RPMI7951 (cell line): ENCODE measurements at regions not wholly inside any gene's neighbourhood (a gene's known extent, or its start where the extent isn't known, plus 50 kb on each side); places are given as distances from the start of the nearest gene placed in this dataset.
A peak's percentile ranks its signal among the peaks of the same experiment; 100 is the strongest.

Experiments used
- DNase-seq: peaks from one replicate; pipeline ENCODE4 v3.0.0-alpha.2; 2012; ENCODE audit warnings: low read depth

GRCh38 chr16:5379954-5380353, 282.4 kb upstream of the EEF2KMT start:
- DNase-seq, result no peak

GRCh38 chr16:5378531-5378930, 280.9 kb upstream of the EEF2KMT start:
- DNase-seq, result no peak

- no peak for DNase-seq
Measured at GRCh38 chr16:5377280-5377898, 279.8 kb upstream of the EEF2KMT start.

GRCh38 chr16:5374184-5374583, 276.6 kb upstream of the EEF2KMT start:
- no peak for DNase-seq

- no peak for DNase-seq
Measured at GRCh38 chr16:5367951-5368350, 270.4 kb upstream of the EEF2KMT start.

GRCh38 chr16:5366126-5366525, 268.5 kb upstream of the EEF2KMT start:
- no peak for DNase-seq

- no peak for DNase-seq
Measured at GRCh38 chr16:5364186-5364585, 266.6 kb upstream of the EEF2KMT start.

- DNase-seq, result no peak
Measured at GRCh38 chr16:5361322-5361721, 263.7 kb upstream of the EEF2KMT start.

- DNase-seq, result no peak
Measured at GRCh38 chr16:5354645-5355044, 257.1 kb upstream of the EEF2KMT start.

- DNase-seq, result no peak
Measured at GRCh38 chr16:5349670-5350517, 252.3 kb upstream of the EEF2KMT start.

GRCh38 chr16:5349101-5349500, 251.5 kb upstream of the EEF2KMT start:
- no peak for DNase-seq

- DNase-seq, result no peak
Measured at GRCh38 chr16:5347561-5347960, 250.0 kb upstream of the EEF2KMT start.

- no peak for DNase-seq
Measured at GRCh38 chr16:5336941-5337340, 239.3 kb upstream of the EEF2KMT start.

GRCh38 chr16:5333991-5334390, 236.4 kb upstream of the EEF2KMT start:
- peak; percentile 2 for DNase-seq

- DNase-seq, result no peak
Measured at GRCh38 chr16:5333126-5333525, 235.5 kb upstream of the EEF2KMT start.

GRCh38 chr16:5330058-5330457, 232.5 kb upstream of the EEF2KMT start:
- DNase-seq, result no peak

- DNase-seq, result peak; percentile 5
Measured at GRCh38 chr16:5328546-5328945, 231.0 kb upstream of the EEF2KMT start.

GRCh38 chr16:5326395-5326794, 228.8 kb upstream of the EEF2KMT start:
- peak; percentile 9 for DNase-seq

GRCh38 chr16:5325932-5326331, 228.3 kb upstream of the EEF2KMT start:
- DNase-seq, result no peak

GRCh38 chr16:5323284-5324141, 225.9 kb upstream of the EEF2KMT start:
- DNase-seq, result peak; percentile 15

- peak; percentile 56 for DNase-seq
Measured at GRCh38 chr16:5321930-5322329, 224.3 kb upstream of the EEF2KMT start.

GRCh38 chr16:5319799-5320198, 222.2 kb upstream of the EEF2KMT start:
- DNase-seq, result no peak
